Activated gamma-delta T cell (primary cell): ENCODE measurements at regions not wholly inside any gene's neighbourhood (a gene's known extent, or its start where the extent isn't known, plus 50 kb on each side); places are given as distances from the start of the nearest gene placed in this dataset.

Source experiments
- DNase-seq: peaks from one replicate; lab custom pipeline; 2025; lab: John Stamatoyannopoulos, UW

DNA sequence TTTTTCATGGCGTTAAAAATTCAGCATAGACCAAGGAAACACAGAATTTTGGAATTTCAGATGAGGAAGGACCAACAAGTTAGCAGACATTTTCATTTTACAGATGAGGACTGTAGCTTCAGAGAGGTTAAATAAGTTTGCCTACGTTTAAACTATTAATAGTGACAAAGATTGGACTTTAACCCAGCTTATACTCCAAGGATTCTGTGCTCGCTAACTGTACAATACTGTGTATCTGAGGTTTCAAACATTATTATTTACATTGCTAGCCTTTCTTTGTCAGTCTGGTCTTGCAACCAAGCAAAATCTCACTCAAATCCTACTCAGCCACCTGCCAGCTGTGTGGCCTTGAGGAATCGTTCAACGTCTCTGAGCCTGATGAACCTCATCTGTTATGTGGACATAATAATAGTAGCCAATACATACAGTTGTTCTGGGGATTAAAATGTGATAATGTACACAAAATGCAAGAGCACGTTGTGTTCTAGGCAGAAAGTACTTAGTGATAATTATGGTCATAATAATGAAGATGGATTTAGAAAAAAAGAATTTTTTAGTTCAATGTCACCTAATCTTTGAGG is 462.4 kb upstream of the TRIB2 start:
- no peak for DNase-seq

DNA sequence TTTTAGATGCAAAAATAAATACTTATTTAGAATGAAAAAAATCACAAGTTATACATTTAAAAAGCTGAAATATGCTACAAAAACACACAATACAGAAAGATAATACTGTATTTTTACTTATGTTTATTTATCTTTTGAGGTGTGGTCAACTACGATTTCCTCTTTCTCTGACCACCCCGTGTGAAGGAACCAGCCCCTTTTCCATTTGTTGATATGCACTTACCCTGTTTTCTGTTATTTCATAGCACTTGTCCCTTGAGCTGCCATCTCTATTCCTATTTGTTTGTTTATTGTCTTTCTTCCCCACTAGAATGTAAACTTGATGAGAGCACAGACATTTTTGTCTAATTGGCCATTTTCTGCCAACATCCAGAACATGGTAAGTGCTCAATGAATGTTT is 460.5 kb upstream of the TRIB2 start:
- no peak for DNase-seq

DNA sequence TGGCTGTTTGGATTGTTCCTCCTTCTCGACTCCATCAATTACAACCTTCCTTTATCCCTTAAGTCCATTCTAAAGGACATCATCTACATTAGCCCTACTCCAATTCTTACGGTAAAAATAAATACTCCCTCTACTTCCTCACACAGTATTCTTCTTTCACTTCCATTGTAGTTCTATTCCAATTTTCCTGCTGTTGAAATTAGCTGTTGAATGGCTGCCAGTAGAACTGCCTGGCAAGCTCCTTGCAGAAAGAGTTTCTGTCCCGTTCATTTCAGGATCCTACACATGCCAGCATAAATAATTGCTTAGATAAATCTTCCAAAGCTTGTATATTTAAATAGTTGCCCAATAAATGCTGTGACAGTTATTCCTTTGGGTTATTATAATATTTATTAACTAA is 459.3 kb upstream of the TRIB2 start:
- no peak for DNase-seq

DNA sequence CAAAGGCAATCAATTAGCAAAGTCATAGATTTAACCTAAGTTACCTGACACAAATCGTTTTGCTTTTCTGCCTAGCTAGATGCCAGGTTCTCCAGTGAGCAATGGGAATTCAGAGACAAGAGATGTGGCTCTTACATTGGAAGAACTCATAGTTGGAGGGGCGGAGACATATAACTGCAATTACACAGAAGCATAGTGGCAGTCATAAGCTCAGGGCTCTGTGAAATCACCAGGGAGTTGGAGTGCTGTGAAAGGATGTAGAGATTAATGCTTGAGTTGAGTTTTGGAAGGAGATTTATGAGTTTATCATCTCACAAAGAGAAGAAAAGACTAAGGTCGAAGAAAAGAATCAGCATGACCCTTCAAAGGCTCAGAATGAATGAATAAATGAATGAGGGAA is 457.2 kb upstream of the TRIB2 start:
- DNase-seq: no peak

DNA sequence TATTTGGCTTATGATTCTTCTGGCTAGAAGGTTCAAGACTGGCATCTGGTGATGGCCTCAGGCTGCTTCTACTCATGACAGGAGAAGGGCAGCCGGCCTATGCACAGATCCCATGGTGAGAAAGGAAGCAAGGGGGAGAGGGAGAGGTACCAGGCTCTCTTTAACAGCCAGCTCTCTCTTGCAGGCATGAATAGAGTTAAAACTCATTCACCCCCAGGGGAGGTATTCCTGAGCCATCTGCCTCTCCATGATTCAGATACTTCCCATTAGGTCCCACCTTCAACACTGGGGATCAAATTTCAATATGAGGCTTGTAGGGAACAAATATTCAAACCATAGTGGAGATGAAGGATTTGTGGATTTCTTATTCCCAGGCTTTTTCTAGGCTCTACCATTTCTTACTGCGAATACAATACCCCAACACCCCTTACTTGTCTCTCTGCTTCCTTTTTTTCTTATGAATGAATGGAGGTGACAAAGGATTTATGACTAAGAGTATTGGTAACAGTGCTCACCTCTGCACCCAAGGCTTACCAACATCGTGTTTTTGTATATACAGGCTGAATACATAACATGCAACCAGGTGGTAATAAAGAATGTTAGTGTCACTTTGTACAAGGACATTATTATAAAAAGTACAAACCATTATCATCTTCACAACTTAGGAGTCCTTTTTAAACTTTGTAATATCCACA is 454.6 kb upstream of the TRIB2 start:
- DNase-seq: no peak

DNA sequence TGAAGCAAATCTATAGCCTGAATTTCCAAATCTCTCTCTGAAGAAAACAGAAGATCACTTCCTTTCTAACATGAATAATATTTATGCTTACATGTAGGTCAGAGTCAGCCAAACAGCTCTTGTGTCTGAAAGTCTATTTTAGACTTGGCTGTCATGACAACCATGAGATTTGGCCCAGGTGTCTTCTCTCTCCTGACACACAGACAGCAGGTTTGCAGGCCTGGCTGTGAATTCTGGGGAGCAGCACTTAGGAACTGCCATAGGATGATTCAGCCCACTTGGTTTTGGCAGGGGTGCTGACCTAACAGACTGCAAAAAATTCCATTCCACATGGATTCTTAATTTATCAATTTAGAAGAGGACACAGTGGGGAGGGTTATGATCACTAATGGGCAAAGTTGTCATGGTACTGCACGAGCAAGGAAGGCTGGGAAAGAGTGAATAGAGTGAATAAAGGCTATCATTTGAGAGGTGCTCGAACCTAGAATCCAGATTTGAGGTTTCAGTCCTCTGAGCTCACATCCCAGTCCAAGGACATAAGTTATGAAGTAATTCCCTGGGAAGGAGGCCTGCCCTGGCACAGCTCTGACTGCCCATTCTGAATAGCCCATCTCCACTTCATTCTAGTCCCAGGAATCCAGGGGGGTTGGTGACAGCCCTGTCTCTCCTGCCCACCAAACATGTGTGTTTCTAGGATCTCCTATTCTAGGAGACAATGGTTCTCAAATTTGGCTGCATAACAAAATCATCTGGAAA is 453.9 kb upstream of the TRIB2 start:
- no peak for DNase-seq

DNA sequence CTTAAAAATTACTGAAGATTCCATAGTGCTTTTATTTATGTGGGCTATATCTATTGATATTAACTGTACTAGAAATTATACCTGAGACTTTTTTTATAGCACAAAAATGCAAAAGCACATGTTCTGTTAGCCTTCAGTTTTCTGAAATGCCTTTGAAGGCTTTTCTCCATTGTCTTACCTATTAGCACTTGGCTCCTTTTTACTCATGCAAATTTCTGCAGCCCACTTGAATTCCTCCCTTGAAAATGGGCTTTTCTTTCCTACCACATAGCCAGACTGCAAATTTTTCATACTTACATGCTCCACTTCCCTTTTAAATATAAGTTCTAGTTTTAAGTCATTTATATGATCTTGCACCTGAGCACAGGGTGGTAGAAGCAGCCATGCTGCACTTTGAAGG is 453.0 kb upstream of the TRIB2 start:
- DNase-seq: no peak

DNA sequence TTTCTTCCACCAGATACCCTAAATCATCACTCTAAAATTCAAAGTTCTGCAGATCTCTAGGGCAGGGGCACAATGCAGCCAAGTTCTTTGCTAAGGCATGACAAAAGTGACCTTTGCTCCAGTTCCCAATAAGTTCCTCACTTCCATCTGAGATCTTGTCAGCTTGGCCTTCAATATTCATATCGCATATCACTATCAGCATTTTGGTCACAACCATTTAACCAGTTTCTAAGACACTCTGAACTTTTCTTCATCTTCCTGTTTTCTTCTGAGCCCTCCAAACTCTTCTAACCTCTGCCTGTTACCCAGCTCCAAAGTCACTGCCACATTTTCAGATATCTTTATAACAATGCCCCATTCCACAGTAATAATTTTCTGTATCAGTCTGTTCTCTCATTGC is 452.6 kb upstream of the TRIB2 start:
- DNase-seq: no peak

DNA sequence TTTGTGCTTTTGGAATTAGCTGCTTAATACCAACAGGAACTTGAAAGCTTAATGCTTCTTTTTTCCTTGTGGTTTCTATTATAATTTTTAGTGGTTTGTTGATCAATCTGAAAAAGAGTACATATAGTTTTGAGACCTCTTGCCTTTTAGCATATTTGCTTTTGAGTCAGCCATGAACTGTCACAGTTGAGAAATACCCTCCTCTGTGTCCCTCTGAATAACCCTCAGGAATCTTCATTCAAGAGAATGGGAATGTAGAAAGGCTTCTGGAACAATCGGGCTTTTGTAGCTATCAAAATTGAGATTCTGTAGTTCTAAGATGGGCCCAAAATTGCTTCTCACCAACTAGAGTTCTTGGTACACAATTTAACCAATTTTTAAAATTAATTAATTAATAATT is 451.1 kb upstream of the TRIB2 start:
- DNase-seq: no peak

DNA sequence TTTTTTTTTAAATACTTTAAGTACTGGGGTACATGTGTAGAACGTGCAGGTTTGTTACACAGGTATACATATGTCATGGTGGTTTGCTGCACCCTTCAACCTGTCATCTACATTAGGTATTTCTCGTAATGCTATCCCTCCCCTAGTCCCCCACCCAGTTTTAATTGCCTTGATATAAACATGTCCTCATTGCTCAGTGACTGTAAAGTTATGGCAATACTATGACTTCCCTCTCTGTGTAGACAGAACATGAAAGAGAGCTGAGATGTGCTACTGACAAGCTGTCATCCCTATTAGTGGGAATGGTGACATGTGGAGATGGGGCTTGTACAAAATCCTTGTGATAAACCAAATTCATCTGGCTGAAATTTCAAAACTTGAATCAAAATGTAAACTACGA is 449.7 kb upstream of the TRIB2 start:
- no peak for DNase-seq

DNA sequence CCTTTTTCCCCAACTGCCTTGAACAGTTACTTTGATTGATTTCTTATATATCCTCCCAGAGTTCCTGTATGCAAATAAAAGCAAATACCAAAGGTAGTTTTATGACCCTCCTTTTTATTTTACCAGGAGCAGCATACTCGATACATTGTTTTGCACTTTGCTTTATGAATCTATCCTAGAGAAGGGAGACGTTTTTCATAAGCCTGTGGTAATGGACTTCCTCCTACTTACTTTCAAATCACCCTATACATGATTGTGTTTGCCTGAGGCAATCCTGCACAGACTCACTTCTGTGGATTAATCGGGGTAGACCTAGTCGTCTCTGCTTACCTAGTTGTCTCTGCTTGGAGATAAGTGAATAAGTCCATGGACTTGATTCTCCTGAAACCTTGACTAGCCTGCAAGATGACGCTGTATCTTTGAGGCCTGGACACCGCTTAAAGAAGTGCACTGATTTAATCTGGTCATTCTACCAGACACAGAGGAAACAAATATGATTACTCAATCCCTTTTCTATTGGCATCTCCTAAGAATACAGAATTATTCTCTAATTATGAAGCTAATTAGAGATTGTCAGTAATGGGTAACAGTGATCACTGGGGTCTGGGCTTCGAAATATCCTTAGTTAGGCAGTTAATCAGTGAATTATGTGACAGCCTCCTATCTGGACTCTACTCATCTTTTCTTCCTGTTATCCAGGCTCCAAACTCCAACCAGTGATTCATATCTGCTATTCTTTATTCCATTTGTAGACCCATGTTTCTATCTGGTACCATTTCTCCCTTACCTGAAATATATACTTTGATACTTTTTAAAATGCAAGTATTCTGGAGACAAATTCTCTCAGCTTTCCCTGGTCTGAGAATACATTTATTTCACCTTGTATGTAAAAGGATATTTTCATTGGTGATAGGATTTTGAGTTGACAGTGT is 447.4 kb upstream of the TRIB2 start:
- no peak for DNase-seq

DNA sequence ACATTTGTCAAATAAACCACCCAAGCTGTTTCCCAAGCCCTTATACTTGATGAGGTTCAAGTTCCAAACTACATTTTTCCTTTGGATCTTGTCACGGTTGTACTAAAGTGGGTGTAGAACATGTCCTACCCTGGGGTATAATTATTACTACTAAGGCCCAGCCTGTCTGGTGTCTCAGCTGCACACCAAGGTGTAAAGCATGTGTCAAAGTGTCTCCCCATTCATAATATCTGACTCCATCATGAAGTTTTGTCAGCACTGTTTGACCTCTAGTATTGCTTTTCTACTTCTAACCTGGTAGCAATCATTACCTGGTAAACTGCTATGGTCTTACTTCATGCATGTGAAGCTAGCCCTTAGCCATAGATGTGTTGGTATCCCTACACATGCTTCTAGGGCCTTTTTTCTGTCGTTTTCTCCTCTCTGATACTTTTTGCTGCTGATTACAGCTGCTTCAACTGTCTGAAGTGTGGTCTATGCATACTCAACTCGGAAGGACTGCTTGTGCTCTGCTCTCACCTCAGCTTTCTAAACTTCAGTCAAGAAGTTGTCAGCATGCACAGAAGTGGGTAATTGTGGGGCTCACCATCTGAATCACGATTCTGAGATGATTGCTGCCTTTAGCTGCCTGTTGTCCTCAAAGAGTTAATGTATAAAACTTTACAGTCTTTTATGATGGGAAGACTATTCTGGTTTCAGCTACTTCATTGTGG is 445.7 kb upstream of the TRIB2 start:
- no peak for DNase-seq

DNA sequence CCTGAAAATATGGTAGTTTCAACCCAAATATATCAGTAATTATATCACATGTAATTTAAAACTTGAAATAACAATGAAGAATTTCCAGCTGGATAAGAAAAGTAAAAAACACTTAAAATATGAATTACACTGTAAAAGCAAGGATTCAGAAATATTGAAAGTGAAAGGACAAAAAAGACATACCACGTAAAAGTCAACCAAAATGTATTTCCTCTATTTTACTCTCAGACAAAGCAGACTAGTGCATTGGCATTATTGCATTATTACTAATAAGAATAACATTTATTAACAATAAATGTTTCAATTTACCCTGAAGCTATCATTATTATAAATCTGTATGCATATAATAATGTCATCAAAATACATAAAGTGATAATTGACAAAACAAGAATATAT is 445.1 kb upstream of the TRIB2 start:
- no peak for DNase-seq

DNA sequence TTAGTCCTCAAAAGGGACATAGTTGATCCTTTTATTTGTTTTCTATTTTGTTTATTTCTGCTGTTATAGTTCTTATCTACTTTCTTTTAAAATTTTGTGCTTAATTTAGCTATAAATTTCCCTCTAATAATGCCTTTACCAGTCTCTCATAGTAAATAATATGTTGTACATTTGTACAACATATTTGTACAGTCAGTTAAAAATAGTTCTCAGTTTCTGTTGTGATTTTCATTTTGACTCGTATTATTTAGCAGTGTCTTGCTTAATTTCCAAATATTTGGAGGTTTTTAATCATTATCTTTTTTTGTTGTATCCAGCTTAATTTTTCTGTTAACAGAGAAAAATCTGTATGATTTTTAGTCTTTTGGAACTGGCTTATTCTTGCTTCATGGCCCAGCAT is 443.6 kb upstream of the TRIB2 start:
- DNase-seq: no peak

DNA sequence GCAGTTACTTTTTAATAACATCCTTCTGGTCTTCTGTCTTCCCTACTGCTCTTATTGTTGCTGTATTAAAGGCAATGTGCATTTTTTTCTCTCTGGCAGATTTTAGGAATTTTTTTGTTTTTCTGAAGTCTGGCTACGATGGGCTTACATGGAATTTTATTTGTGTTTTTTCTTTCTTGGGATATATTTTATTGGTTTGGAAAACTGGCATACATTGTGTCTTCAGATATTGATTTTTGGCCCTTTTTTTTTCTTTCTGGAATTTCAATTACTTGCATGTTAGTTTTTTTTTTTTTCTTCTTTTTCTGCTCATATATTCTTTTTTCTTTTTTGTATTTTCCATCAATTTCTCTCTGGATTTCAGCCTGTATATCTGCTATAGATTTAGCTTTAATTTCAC is 442.1 kb upstream of the TRIB2 start:
- DNase-seq: no peak

DNA sequence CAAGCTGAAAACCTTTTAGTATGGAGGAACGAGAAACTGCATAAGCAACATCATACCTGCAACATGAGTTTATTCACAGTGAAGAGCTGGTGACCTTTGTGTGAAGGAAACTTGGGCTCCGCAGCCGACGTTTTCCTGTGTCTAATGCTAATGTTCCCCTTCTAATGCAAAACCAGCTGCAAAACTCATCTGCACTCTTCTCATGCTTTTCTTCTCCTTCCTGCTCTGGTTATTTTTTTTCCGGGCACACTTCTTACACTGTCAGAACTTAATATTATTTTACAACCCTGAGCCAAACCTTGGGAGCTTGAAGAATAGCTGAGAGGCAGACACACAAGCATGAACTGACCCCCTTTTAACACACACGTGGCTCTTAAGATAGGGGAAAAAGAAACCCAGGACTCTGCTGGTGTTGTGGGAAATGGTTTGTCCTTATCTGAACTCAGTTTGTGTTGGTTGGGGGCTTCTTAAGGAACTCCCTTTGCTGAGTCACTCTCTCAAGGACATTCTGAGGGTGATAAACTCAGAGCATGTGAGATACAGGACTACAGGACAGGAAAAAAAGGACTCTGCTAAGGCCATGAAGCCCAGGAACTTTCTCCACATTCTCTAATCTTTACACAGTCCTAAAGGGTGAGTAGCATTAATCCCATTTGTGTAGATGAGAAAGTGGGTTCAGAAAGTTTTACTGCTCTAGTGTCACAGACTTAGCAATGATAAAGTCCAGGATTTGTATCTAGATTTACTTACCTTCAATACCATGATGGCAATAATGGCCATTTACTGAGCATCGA is 439.3 kb upstream of the TRIB2 start:
- no peak for DNase-seq

DNA sequence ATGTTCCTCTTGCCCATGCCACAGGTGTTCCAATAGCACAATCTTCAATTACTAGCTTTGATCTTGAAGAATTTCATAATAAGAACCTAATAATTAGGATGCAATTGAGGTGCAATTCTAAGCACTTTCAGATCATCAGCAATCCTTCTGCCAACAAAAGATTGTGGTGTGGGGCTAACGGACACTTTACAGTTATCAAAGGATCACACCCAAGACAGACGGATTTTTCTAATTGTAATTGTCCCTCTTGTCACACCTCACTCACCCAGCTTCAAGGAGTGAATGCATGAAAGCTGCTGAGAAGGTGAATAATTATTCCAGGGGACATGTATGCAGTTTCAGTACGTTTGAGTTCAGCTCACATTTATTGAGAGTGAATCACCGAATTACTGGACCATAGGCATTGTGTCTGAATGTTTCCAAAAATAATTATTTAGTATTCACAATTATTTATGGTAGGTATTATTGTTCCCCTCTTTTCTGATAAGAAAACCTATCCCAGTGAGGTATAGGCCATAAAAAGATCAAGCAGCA is 438.5 kb upstream of the TRIB2 start:
- no peak for DNase-seq

DNA sequence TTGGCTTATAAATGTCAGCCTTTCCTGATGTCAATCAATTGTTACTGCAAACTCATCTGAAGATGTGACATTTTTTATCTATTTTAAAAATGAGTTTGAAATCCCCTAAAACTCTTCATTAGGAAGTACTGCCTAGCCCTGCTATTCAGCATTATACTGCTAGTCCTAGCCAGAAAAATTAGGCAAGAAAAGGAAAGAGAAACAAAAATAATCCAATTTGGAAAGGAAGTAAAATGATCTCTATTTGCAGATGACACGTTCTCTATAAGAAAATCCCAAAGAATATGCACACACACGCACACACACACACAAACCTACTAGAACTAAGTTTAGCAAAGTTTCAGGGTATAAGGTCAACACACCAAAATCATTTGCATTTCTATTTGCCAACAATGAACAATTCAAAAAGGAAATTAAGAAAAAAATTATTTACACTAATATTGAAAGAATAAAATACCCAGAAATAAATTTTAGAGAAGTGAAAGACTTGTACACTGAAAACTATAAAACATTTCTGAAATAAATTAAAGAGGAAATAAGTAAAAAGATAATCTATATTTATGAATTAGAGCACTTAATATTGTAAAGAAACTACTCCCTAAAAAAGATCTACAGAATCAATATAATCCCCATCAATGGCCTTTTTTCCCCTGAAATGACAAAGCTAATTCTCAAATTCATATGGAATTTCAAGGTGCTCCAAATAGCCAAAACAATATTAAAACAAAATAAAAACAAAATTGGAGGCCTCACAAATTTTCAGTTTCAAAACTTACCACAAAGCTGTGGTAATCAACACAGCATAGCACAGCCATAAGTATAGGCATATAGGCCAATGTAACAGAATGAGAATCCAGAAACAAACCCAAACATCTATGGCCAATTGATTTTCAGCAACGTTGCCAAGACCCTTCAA is 433.7 kb upstream of the TRIB2 start:
- no peak for DNase-seq

DNA sequence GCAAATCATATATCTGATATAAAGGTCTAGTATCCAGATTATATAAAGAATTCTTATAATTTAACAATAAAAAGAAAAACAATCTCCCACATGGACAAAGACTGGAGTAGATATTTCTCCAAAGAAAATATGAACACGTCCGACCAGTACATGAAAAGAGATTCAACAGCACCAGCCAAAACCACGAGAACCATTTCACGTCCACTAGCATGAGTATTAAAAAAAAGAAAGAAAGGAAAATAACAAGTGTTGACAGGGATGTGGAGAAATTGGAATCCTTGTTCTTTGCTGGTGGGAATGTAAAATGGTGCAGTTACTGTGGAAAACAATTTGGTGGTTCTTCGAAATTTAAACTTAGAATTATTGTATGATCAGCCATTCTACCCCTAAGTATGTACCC is 432.7 kb upstream of the TRIB2 start:
- no peak for DNase-seq

DNA sequence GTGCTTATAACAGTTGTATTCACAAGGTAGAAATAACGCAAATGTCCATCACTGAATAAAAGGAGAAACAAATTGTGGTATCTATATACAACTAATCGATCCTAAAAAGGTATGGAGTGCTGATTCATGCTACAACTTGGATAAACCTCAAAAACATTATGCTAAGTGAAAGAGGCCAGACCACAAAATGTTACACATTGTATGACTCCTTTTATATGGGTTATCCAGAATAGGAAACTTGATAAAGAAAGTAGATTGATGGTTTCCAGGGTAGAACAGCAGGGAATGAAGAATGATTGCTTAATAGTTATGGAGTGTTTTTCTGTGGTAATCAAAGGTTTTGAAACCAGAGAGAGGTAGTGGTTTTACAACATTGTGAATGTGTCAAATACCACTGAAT is 432.2 kb upstream of the TRIB2 start:
- DNase-seq: no peak
